ENCODE measurements at regions not wholly inside any gene's neighbourhood (a gene's known extent, or its start where the extent isn't known, plus 50 kb on each side); places are given as distances from the start of the nearest gene placed in this dataset.

GRCh38 chr5:39794513-39795210 is 369.9 kb upstream of the DAB2 start:
- H3K4me3 ChIP-seq (replicated peaks in 1 of 2; ENCODE audit: low read depth in 2 of 2, low read length in 2 of 2), result no peak overlapping the region
- no peak for TF ChIP-seq CTCF (IDR thresholded peaks at IDR 0.05; ENCODE audit: low read depth, low read length)
- DNase-seq (ENCODE audit: low read depth in 2 of 2), result peak in 1 of 2 donors; percentile 42

GRCh38 chr5:39785410-39785809 is 360.6 kb upstream of the DAB2 start:
- H3K4me3 ChIP-seq (replicated peaks in 1 of 2; ENCODE audit: low read depth in 2 of 2, low read length in 2 of 2), result no peak overlapping the region
- TF ChIP-seq CTCF (IDR thresholded peaks at IDR 0.05; ENCODE audit: low read depth, low read length), result no peak

GRCh38 chr5:39783756-39784421 is 359.1 kb upstream of the DAB2 start:
- peak in 1 of 2 donors; percentile 49 for DNase-seq (ENCODE audit: low read depth in 2 of 2)
- TF ChIP-seq CTCF (IDR thresholded peaks at IDR 0.05; ENCODE audit: low read depth, low read length), result no peak
- no peak overlapping the region for H3K4me3 ChIP-seq (replicated peaks in 1 of 2; ENCODE audit: low read depth in 2 of 2, low read length in 2 of 2)

More at GRCh38 chr5:39785410-39785809, 360.6 kb upstream of the DAB2 start:
- no peak for DNase-seq (ENCODE audit: low read depth in 2 of 2)

- no peak overlapping the region for H3K4me3 ChIP-seq (replicated peaks in 1 of 2; ENCODE audit: low read depth in 2 of 2, low read length in 2 of 2)
- DNase-seq (ENCODE audit: low read depth in 2 of 2), result peak; percentile 78 to 91
- no peak for TF ChIP-seq CTCF (IDR thresholded peaks at IDR 0.05; ENCODE audit: low read depth, low read length)
These were observed 355.6 kb upstream of the DAB2 start for GRCh38 chr5:39780347-39780746.

- TF ChIP-seq CTCF (IDR thresholded peaks at IDR 0.05; ENCODE audit: low read depth, low read length), result no peak
- DNase-seq (ENCODE audit: low read depth in 2 of 2), result peak in 1 of 2 donors; percentile 17
- H3K4me3 ChIP-seq (replicated peaks in 1 of 2; ENCODE audit: low read depth in 2 of 2, low read length in 2 of 2), result no peak overlapping the region
These were observed 355.1 kb upstream of the DAB2 start for GRCh38 chr5:39779831-39780230.

GRCh38 chr5:39775797-39776365 is 351.1 kb upstream of the DAB2 start:
- no peak overlapping the region for H3K4me3 ChIP-seq (replicated peaks in 1 of 2; ENCODE audit: low read depth in 2 of 2, low read length in 2 of 2)
- no peak for TF ChIP-seq CTCF (IDR thresholded peaks at IDR 0.05; ENCODE audit: low read depth, low read length)
- no peak for DNase-seq (ENCODE audit: low read depth in 2 of 2)
